Liver (tissue), 3 donors: ENCODE measurements at regions not wholly inside any gene's neighbourhood (a gene's known extent, or its start where the extent isn't known, plus 50 kb on each side); places are given as distances from the start of the nearest gene placed in this dataset.

ENCODE experiments used
- FOXA1 ChIP-seq: IDR thresholded peaks from 2 replicates; pipeline ENCODE4 v1.6.1; 2016; ENCODE audit warnings: antibody characterized with exemption
- JUND ChIP-seq, 2 donors: IDR thresholded peaks; 2 replicates each; pipeline ENCODE4 v1.6.1; 2016; ENCODE audit warnings: antibody characterized with exemption in 2 of 2
- NR2F2 ChIP-seq: IDR thresholded peaks from 2 replicates; pipeline ENCODE4 v1.6.1; 2016; ENCODE audit warnings: antibody characterized with exemption
- TF ChIP-seq, protein P1 (sequence below): fragments of 150-350 bp; IDR thresholded peaks from 2 replicates; pipeline ENCODE4 v1.5.1; 2017; ENCODE audit warnings: improper control_type of control experiment, low read depth, low read length; ENCODE audit not compliant: missing input control
- donor health status: healthy.
- donor health status: healthy.

DNA sequence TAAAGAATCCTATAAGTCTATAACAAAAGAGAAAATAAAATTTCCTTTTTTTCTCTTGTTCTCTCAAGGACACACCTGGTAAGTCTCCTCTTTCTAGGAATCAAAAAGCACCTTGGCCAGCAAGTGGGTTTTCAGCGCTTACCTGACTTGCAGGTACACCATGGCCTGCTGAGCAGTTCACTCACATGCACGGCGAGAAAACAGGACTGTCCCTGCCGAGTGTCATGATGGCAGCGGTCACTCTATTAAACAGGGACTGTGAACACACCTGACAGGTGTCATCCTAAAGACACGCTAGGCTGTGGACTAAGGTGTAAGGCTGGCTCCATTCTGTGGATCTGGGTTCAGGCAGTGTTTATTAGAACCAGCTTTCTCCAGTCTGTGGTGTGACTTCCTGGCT is 170.2 kb downstream of the TEX29 start:
- TF ChIP-seq, protein P1, sequence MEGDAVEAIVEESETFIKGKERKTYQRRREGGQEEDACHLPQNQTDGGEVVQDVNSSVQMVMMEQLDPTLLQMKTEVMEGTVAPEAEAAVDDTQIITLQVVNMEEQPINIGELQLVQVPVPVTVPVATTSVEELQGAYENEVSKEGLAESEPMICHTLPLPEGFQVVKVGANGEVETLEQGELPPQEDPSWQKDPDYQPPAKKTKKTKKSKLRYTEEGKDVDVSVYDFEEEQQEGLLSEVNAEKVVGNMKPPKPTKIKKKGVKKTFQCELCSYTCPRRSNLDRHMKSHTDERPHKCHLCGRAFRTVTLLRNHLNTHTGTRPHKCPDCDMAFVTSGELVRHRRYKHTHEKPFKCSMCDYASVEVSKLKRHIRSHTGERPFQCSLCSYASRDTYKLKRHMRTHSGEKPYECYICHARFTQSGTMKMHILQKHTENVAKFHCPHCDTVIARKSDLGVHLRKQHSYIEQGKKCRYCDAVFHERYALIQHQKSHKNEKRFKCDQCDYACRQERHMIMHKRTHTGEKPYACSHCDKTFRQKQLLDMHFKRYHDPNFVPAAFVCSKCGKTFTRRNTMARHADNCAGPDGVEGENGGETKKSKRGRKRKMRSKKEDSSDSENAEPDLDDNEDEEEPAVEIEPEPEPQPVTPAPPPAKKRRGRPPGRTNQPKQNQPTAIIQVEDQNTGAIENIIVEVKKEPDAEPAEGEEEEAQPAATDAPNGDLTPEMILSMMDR: no peak
- no peak for TF ChIP-seq JUND (IDR thresholded peaks at IDR 0.05)
- no peak for TF ChIP-seq FOXA1
- no peak for TF ChIP-seq NR2F2
